Panc1 (cell line): ENCODE measurements at regions not wholly inside any gene's neighbourhood (a gene's known extent, or its start where the extent isn't known, plus 50 kb on each side); places are given as distances from the start of the nearest gene placed in this dataset.

Experiments used
- CTCF ChIP-seq: fragments of 450-650 bp; IDR thresholded peaks from 2 replicates; pipeline ENCODE4 v1.5.1; 2017; ENCODE audit warnings: mild to moderate bottlenecking
- POLR2AphosphoS5 ChIP-seq: IDR thresholded peaks from 2 replicates; pipeline ENCODE4 v1.6.1; 2012; ENCODE audit warnings: mild to moderate bottlenecking, low read depth, low read length, moderate library complexity
- REST ChIP-seq, 2 experiments: IDR thresholded peaks; 2 replicates each; pipeline ENCODE4 v1.6.1; 2011 to 2012; ENCODE audit warnings: low read depth in 2 of 2, control low read depth in 1 of 2, low read length in 1 of 2, mild to moderate bottlenecking in 1 of 2, moderate library complexity in 1 of 2; ENCODE audit not compliant: insufficient read depth in 1 of 2

GRCh38 chr7:98531717-98532116, 85.4 kb upstream of the NPTX2 start:
- TF ChIP-seq POLR2AphosphoS5 = no peak
- TF ChIP-seq CTCF = no peak; the same call in 1 of the 2 replicates
- TF ChIP-seq REST (IDR thresholded peaks at IDR 0.05; ENCODE audit: insufficient read depth in 1 of 2, low read depth in 2 of 2, low read length in 1 of 2) = no peak
